ENCODE measurements at regions not wholly inside any gene's neighbourhood (a gene's known extent, or its start where the extent isn't known, plus 50 kb on each side); places are given as distances from the start of the nearest gene placed in this dataset.

GRCh38 chr5:176169393-176170063, 68.7 kb upstream of the SIMC1 start:
- intact Hi-C loops (cut with DNase I), result no loop called here
- DNase-seq, result no peak

GRCh38 chr5:176170084-176170483, 68.1 kb upstream of the SIMC1 start:
- intact Hi-C loops (cut with DNase I), result no loop called here
- no peak for DNase-seq

DNA sequence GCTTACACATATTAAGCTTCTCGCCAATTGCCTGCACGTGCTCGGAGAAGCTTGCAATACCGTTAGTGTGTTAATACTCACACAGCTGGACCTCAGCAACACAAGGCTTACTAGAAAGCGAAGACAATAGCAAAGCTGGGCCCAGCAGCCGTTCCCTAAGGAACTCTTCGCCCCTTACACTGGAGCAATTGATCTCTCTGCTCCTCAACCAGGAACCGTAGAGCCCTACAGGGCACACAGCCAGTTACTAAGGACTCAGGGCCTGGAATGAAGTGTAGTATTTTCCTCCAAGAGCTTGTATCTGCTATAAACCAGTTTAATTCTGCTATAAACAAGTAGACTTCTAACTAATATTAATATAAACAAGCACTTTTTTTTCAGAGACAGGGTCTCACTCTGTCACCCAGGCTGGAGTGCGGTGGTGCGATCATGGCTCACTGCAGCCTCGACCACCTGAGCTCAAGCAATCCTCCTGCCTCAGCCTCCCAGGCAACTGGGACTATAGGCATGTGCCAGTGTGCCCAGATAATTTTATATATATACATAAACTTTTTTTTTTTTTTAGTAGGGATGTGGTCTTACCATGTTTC, 67.0 kb upstream of the SIMC1 start:
- intact Hi-C loops (cut with DNase I), result no loop called here
- peak in 4 of 42 donors; percentile 12 to 26 (median 15) for DNase-seq

GRCh38 chr5:176172246-176172645, 66.0 kb upstream of the SIMC1 start:
- intact Hi-C loops (cut with DNase I), result no loop called here
- no peak for DNase-seq

- no peak for DNase-seq
- intact Hi-C loops (cut with DNase I), result no loop called here
Measured at GRCh38 chr5:176173647-176174046, 64.6 kb upstream of the SIMC1 start.

- intact Hi-C loops (cut with DNase I), result no loop called here
- no peak for DNase-seq
Measured at GRCh38 chr5:176174345-176175025, 63.7 kb upstream of the SIMC1 start.

GRCh38 chr5:176175101-176175852, 62.9 kb upstream of the SIMC1 start:
- DNase-seq, result no peak
- intact Hi-C loops (cut with DNase I), result no loop called here

- DNase-seq, result no peak
- intact Hi-C loops (cut with DNase I), result no loop called here
Measured at GRCh38 chr5:176176231-176176630, 62.0 kb upstream of the SIMC1 start.

DNA sequence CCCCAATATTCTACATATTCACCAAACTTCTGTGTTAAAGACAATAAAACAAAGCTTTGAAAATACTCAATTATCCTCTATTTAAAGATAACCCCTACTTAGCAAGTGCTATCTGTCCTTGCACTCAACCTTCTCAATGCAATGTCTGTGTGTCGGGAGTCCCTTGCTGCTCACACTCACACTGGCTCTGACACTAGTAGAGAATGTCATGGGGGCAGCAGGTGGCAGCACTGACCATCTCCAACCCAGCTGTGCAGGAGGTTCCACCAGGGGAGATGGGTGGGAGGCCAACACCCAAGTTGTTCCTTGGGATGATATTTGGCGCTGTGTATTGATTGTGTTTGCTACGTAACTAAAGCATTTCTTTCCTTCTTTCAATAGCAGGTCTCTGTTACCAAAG, 59.4 kb upstream of the SIMC1 start:
- intact Hi-C loops (cut with DNase I), result no loop called here
- DNase-seq, result no peak

DNA sequence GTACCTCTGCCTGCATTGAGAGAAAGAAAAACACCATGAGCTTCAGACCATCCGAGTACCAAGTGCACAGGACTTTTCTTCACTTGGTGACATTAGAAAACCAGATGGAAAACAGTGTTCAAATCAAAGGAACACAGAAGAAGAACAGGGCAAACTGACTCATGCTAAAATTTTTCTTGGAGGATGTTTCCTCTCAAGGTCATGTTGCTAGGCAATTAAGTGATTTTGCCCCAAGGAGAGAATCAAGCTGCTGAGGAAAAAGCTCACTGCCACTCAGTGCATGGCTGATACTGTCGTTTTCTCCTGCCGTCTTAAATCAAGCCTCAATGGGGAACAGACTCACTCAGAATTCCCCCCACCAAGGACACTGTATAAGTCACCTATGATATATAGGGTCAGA, 57.9 kb upstream of the SIMC1 start:
- peak in 1 of 42 donors; percentile 16 for DNase-seq

GRCh38 chr5:176180781-176181180, 57.4 kb upstream of the SIMC1 start:
- DNase-seq, result no peak
- intact Hi-C loops (cut with DNase I), result no loop called here

More for the DNA sequence above, 57.9 kb upstream of the SIMC1 start:
- intact Hi-C loops (cut with DNase I), result no loop called here

- no peak for DNase-seq
Measured at GRCh38 chr5:176181271-176181855, 56.9 kb upstream of the SIMC1 start.

DNA sequence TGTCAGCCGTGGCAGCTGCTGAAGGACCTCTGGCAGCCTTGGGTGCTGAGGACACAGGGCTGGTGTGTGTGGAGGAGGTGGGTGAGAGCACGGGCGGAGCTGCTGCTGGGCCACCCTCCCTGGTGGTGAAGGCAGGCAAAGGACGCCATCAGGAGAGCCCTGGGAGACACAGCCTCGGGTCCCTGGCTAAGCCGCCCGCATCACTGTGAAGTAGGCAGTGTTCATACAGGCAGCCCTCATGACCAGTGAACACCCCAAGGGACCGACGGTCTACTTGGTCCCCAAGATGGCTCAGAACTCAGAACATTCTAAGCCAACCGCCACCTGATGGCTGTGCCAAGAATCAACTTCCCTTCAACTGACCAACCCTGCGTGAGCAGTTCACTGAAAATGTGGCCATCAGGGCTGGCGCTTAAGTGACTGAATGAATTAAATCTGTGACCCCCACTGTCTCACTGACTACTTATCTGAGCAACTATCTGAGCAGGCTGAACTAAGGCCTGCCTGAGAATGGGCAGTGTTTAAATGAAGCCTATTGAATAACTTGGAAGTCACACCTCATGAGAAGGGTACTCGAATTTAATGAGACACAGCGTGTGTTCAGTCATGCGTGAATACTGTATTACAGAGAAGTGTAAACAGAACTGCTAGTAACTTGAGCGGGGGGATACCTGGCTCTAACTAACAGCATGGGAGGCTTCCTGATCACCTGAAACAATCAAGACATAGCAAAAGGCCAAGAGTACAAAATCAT, 54.7 kb upstream of the SIMC1 start:
- intact Hi-C loops (cut with DNase I), result no loop called here
- DNase-seq, result no peak

More at GRCh38 chr5:176181271-176181855, 56.9 kb upstream of the SIMC1 start:
- intact Hi-C loops (cut with DNase I), result no loop called here

DNA sequence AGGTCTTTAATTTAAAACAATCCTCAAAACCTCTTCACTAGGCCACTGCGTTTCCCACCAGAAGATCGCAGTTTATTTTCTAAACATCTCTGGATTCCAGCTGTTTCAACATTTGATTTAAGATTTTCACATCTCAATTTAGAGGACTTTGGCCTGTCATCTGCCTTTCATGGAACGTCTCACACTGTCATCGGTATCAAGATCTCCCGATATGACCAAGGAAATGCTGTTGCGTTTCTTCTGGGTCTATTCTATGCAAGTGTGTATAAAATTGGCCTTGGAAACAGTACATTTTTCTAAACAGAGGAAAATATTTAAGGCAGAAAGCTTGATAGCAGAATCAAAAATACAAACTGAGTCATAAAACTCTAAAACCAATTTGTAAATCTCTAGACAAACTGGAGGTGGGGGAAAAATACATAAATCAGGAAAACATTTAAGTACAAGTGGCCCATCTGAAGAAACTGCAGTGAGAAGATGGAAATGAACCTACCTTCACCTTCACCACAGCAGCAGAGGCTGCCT, 53.6 kb upstream of the SIMC1 start:
- no peak for DNase-seq
- intact Hi-C loops (cut with DNase I), result no loop called here

GRCh38 chr5:176185133-176185733, 53.0 kb upstream of the SIMC1 start:
- no peak for DNase-seq
- intact Hi-C loops (cut with DNase I), result no loop called here

DNA sequence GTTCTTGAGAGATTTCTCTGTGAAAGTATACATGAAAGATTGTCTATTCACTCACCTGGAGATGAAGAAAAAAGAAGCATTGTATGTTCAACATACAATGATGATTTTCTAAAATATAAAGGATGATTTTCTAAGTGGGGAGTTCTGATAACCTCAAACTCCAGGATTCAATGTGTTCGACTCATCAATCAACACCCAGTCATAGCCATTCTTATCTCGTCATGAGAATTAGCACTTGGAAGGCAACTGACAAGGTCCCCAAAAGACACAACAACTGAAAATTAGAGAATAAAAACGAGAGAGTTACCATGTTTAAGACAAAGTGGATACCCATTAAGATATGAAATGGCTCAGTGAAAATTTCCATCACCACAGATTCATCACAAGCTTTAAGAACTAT, 52.1 kb upstream of the SIMC1 start:
- intact Hi-C loops (cut with DNase I), result no loop called here
- DNase-seq, result peak in 1 of 42 donors; percentile 4

GRCh38 chr5:176187276-176188062, 50.8 kb upstream of the SIMC1 start:
- intact Hi-C loops (cut with DNase I), result no loop called here
- peak in 1 of 42 donors; percentile 33 for DNase-seq

All from head of caudate nucleus (tissue), 42 donors.